Neural cell (in vitro differentiated cells): ENCODE measurements at regions not wholly inside any gene's neighbourhood (a gene's known extent, or its start where the extent isn't known, plus 50 kb on each side); places are given as distances from the start of the nearest gene placed in this dataset.

Source experiments
- H2AFZ ChIP-seq: fragments of 200-600, 300-800 bp; sonication (generic), shearing (Covaris generic); 2 replicates; pipeline ENCODE4 v1.6.0; 2014; ENCODE audit warnings: low read depth, mild to moderate bottlenecking, antibody characterized with exemption, low read length, moderate library complexity
- H3F3A ChIP-seq: fragments of 200-600 bp; shearing (Covaris generic); 2 replicates; pipeline ENCODE4 v1.6.1; 2016; ENCODE audit warnings: mild to moderate bottlenecking, moderate library complexity, mixed read lengths, antibody characterized with exemption, low read length; ENCODE audit not compliant: insufficient read depth, poor library complexity, severe bottlenecking
- H3K27ac ChIP-seq: fragments of 200-600, 300-800 bp; sonication (generic), shearing (Covaris generic); 2 replicates; pipeline ENCODE4 v1.5.1; 2014; ENCODE audit warnings: mild to moderate bottlenecking, low read length, moderate library complexity
- H3K27me3 ChIP-seq: fragments of 300-800, 200-600 bp; sonication (generic), shearing (Covaris generic); 2 replicates; pipeline ENCODE4 v1.6.0; 2014; ENCODE audit warnings: mild to moderate bottlenecking, low read depth, low read length, moderate library complexity; ENCODE audit not compliant: insufficient read depth
- H3K36me3 ChIP-seq: fragments of 300-800, 200-600 bp; sonication (generic), shearing (Covaris generic); 2 replicates; pipeline ENCODE4 v1.5.1; 2014; ENCODE audit warnings: mild to moderate bottlenecking, antibody characterized with exemption, low read length, moderate library complexity; ENCODE audit not compliant: insufficient read depth
- H3K4me2 ChIP-seq: fragments of 300-800, 200-600 bp; sonication (generic), shearing (Covaris generic); 2 replicates; pipeline ENCODE4 v1.6.0; 2014; ENCODE audit warnings: mild to moderate bottlenecking, low read length
- H3K4me3 ChIP-seq: fragments of 300-800, 200-600 bp; sonication (generic), shearing (Covaris generic); 2 replicates; pipeline ENCODE4 v1.5.1; 2014; ENCODE audit warnings: mild to moderate bottlenecking, low read length, moderate library complexity
- H3K79me2 ChIP-seq: fragments of 200-600 bp; shearing (Covaris generic); replicated peaks from 2 replicates; pipeline ENCODE4 v1.6.0; 2014; ENCODE audit warnings: mild to moderate bottlenecking, low read length, moderate library complexity; ENCODE audit not compliant: insufficient read depth
- H3K9ac ChIP-seq: fragments of 300-800, 200-600 bp; sonication (generic), shearing (Covaris generic); 2 replicates; pipeline ENCODE4 v1.6.1; 2016; ENCODE audit warnings: mild to moderate bottlenecking, low read length, mixed read lengths
- H3K9me2 ChIP-seq: fragments of 200-600 bp; shearing (Covaris generic); 2 replicates; pipeline ENCODE4 v1.6.1; 2016; ENCODE audit warnings: mild to moderate bottlenecking, low read length, mixed read lengths; ENCODE audit not compliant: insufficient read depth
- H3K9me3 ChIP-seq: fragments of 200-600, 300-800 bp; sonication (generic), shearing (Covaris generic); 2 replicates; pipeline ENCODE4 v1.6.1; 2016; ENCODE audit warnings: mild to moderate bottlenecking, mixed run types, low read length, moderate library complexity, mixed read lengths
- H4K20me1 ChIP-seq: fragments of 200-600 bp; shearing (Covaris generic); 2 replicates; pipeline ENCODE4 v1.6.1; 2016; ENCODE audit warnings: mild to moderate bottlenecking, mixed run types; ENCODE audit not compliant: insufficient read depth
- CTCF ChIP-seq: fragments of 450-650 bp; IDR thresholded peaks from 2 replicates; pipeline ENCODE4 v1.5.1; 2014; ENCODE audit warnings: antibody characterized with exemption, mild to moderate bottlenecking, moderate library complexity; ENCODE audit not compliant: poor library complexity, severe bottlenecking
- EP300 ChIP-seq: fragments of 450-650 bp; conservative IDR thresholded peaks from 2 replicates; pipeline ENCODE4 v1.6.1; 2014; ENCODE audit warnings: antibody characterized with exemption, mild to moderate bottlenecking, moderate library complexity; ENCODE audit not compliant: poor library complexity, severe bottlenecking
- EZH2 ChIP-seq: fragments of 200-600, 300-800 bp; shearing (Covaris generic), sonication (generic); IDR thresholded peaks from 2 replicates; pipeline ENCODE4 v1.6.1; 2014; ENCODE audit warnings: antibody characterized with exemption, low read length, borderline replicate concordance, mild to moderate bottlenecking; ENCODE audit not compliant: insufficient read depth, poor library complexity, severe bottlenecking
- MXI1 ChIP-seq: fragments of 450-650 bp; conservative IDR thresholded peaks from 2 replicates; pipeline ENCODE4 v1.6.1; 2014; ENCODE audit warnings: antibody characterized with exemption, mild to moderate bottlenecking; ENCODE audit not compliant: poor library complexity, severe bottlenecking
- POLR2AphosphoS5 ChIP-seq: IDR thresholded peaks from 2 replicates; pipeline ENCODE4 v1.6.1; 2012
- RAD21 ChIP-seq: fragments of 450-650 bp; conservative IDR thresholded peaks from 2 replicates; pipeline ENCODE4 v1.6.1; 2014; ENCODE audit warnings: antibody characterized with exemption, mild to moderate bottlenecking, moderate library complexity
- SMC3 ChIP-seq: fragments of 450-650 bp; conservative IDR thresholded peaks from 2 replicates; pipeline ENCODE4 v1.6.1; 2014; ENCODE audit warnings: antibody characterized with exemption, mild to moderate bottlenecking, moderate library complexity; ENCODE audit not compliant: poor library complexity
- TAF1 ChIP-seq: IDR thresholded peaks from 2 replicates; pipeline ENCODE4 v1.6.1; 2012; ENCODE audit warnings: low read depth
- TF ChIP-seq, protein P1 (sequence below): IDR thresholded peaks from 2 replicates; pipeline ENCODE4 v1.6.1; 2012; ENCODE audit warnings: borderline replicate concordance

- no peak overlapping the region for H3K9ac ChIP-seq
- TF ChIP-seq MXI1 = no peak
- no peak for TF ChIP-seq CTCF
- TF ChIP-seq EZH2 = no peak
- TF ChIP-seq POLR2AphosphoS5 = no peak
- TF ChIP-seq TAF1 = no peak
- no peak for TF ChIP-seq EP300
- no peak for TF ChIP-seq SMC3
- TF ChIP-seq, protein P1, sequence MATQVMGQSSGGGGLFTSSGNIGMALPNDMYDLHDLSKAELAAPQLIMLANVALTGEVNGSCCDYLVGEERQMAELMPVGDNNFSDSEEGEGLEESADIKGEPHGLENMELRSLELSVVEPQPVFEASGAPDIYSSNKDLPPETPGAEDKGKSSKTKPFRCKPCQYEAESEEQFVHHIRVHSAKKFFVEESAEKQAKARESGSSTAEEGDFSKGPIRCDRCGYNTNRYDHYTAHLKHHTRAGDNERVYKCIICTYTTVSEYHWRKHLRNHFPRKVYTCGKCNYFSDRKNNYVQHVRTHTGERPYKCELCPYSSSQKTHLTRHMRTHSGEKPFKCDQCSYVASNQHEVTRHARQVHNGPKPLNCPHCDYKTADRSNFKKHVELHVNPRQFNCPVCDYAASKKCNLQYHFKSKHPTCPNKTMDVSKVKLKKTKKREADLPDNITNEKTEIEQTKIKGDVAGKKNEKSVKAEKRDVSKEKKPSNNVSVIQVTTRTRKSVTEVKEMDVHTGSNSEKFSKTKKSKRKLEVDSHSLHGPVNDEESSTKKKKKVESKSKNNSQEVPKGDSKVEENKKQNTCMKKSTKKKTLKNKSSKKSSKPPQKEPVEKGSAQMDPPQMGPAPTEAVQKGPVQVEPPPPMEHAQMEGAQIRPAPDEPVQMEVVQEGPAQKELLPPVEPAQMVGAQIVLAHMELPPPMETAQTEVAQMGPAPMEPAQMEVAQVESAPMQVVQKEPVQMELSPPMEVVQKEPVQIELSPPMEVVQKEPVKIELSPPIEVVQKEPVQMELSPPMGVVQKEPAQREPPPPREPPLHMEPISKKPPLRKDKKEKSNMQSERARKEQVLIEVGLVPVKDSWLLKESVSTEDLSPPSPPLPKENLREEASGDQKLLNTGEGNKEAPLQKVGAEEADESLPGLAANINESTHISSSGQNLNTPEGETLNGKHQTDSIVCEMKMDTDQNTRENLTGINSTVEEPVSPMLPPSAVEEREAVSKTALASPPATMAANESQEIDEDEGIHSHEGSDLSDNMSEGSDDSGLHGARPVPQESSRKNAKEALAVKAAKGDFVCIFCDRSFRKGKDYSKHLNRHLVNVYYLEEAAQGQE = no peak
- no peak for TF ChIP-seq RAD21
- H3K4me2 ChIP-seq = no peak overlapping the region
- H3K9me2 ChIP-seq = no peaks in the 10 kb centered on the region
- H3K36me3 ChIP-seq = no peaks in the 10 kb centered on the region
- no peaks in the 10 kb centered on the region for H3F3A ChIP-seq
- H3K27me3 ChIP-seq = no peaks in the 10 kb centered on the region
- H4K20me1 ChIP-seq = no peaks in the 10 kb centered on the region
- H3K27ac ChIP-seq = no peak overlapping the region
- no peak overlapping the region for H3K4me3 ChIP-seq
- no peaks in the 10 kb centered on the region for H3K9me3 ChIP-seq
- H3K79me2 ChIP-seq = no peaks in the 10 kb centered on the region
- H2AFZ ChIP-seq = no peak overlapping the region
Measured at GRCh38 chr3:153462545-153462944, 300.5 kb downstream of the RAP2B start.

DNA sequence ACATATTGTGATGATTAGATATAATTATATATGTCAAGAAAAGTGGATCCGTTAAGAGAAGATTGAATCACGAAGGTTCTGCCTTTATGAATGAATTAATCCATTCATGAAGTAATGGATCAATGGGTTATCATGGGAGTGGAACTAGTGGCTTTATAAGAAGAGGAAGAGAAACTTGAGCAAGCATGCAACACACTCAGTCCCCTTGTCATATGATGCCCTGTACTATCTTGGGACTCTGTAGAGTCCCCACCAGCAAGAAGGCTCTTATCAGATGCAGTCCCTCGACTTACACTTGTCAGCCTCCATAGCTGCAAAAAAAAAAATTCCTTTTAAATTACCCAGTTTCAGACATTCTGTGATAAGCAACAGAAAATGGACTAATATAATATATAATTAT lies 301.9 kb downstream of the RAP2B start:
- Histone ChIP-seq H3K9me2 (no peaks in the 10 kb centered on the region), H3K9ac (no peak overlapping the region), H3F3A (no peaks in the 10 kb centered on the region), H2AFZ (no peak overlapping the region), H3K9me3 (no peaks in the 10 kb centered on the region), H3K27me3 (no peaks in the 10 kb centered on the region), H3K27ac (no peak overlapping the region), H3K4me3 (no peak overlapping the region), H4K20me1 (no peaks in the 10 kb centered on the region), H3K79me2 (no peaks in the 10 kb centered on the region), H3K36me3 (no peaks in the 10 kb centered on the region), H3K4me2 (no peak overlapping the region)
- TF ChIP-seq SMC3 (no peak), RAD21 (no peak), EZH2 (no peak), MXI1 (no peak), EP300 (no peak), POLR2AphosphoS5 (no peak), TAF1 (no peak)
- TF ChIP-seq, protein P1 = no peak
